Smooth muscle cell (in vitro differentiated cells): ENCODE measurements at regions not wholly inside any gene's neighbourhood (a gene's known extent, or its start where the extent isn't known, plus 50 kb on each side); places are given as distances from the start of the nearest gene placed in this dataset.
A peak's percentile ranks its signal among the peaks of the same experiment; 100 is the strongest.

Experiments
- DNase-seq: peaks from one replicate; lab custom pipeline; 2025; ENCODE audit not compliant: unreplicated experiment; lab: John Stamatoyannopoulos, UW
- H2AFZ ChIP-seq: fragments of 200-600 bp; sonication (generic); 2 replicates; pipeline ENCODE4 v1.6.0; 2016; ENCODE audit warnings: antibody characterized with exemption, low read depth, mild to moderate bottlenecking
- H3F3A ChIP-seq: fragments of 200-600 bp; sonication (generic); 2 replicates; pipeline ENCODE4 v1.6.0; 2017; ENCODE audit warnings: antibody characterized with exemption, low read depth
- H3K27ac ChIP-seq: fragments of 200-600 bp; sonication (generic); 2 replicates; pipeline ENCODE4 v1.5.1; 2016; ENCODE audit warnings: low read depth, mild to moderate bottlenecking
- H3K27me3 ChIP-seq: fragments of 200-600 bp; sonication (generic); 2 replicates; pipeline ENCODE4 v1.6.1; 2016; ENCODE audit warnings: low read depth, mild to moderate bottlenecking
- H3K36me3 ChIP-seq: fragments of 200-600 bp; sonication (generic); 2 replicates; pipeline ENCODE4 v1.5.1; 2016; ENCODE audit warnings: low read depth
- H3K4me1 ChIP-seq: fragments of 200-600 bp; sonication (generic); 2 replicates; pipeline ENCODE4 v1.5.1; 2016; ENCODE audit warnings: low read depth
- H3K4me2 ChIP-seq: fragments of 200-600 bp; sonication (generic); 2 replicates; pipeline ENCODE4 v1.6.0; 2016; ENCODE audit warnings: mild to moderate bottlenecking
- H3K4me3 ChIP-seq: fragments of 200-600 bp; sonication (generic); 2 replicates; pipeline ENCODE4 v1.5.1; 2016; ENCODE audit warnings: mild to moderate bottlenecking
- H3K79me2 ChIP-seq: fragments of 200-600 bp; sonication (generic); 2 replicates; pipeline ENCODE4 v1.6.0; 2016; ENCODE audit warnings: low read depth, mild to moderate bottlenecking
- H3K9ac ChIP-seq: fragments of 200-600 bp; sonication (generic); 2 replicates; pipeline ENCODE4 v1.6.0; 2016; ENCODE audit warnings: low read depth
- H3K9me3 ChIP-seq: fragments of 200-600 bp; sonication (generic); replicated peaks from 2 replicates; pipeline ENCODE4 v1.5.1; 2016; ENCODE audit warnings: low read depth
- H4K20me1 ChIP-seq: fragments of 200-600 bp; sonication (generic); 2 replicates; pipeline ENCODE4 v1.6.0; 2016; ENCODE audit warnings: low read depth
- CTCF ChIP-seq: fragments of 200-600 bp; sonication (generic); IDR thresholded peaks from 2 replicates; pipeline ENCODE4 v1.5.1; 2017; ENCODE audit warnings: borderline replicate concordance, mild to moderate bottlenecking, antibody characterized with exemption; ENCODE audit not compliant: insufficient read depth, poor library complexity, severe bottlenecking
- WGBS: methylation state at CpG from one replicate; pipeline ENCODE4 v1.1.7; 2016; ENCODE audit warnings: low lambda C conversion rate; 5-methylcytosine and 5-hydroxymethylcytosine counted together

- peak overlapping the region; percentile 51 for H3K9ac ChIP-seq
- H3F3A ChIP-seq = no peaks in the 10 kb centered on the region
- H3K27ac ChIP-seq = peak overlapping the region; percentile 89
- no peak for DNase-seq
- TF ChIP-seq CTCF = no peak
- H4K20me1 ChIP-seq = no peaks in the 10 kb centered on the region
- WGBS = 26% methylated on average over 1 of the region's 1 CpG
- H2AFZ ChIP-seq = peak overlapping the region; percentile 53
- H3K27me3 ChIP-seq = no peaks in the 10 kb centered on the region
- no peaks in the 10 kb centered on the region for H3K36me3 ChIP-seq
- no peaks in the 10 kb centered on the region for H3K4me1 ChIP-seq
- peak overlapping the region; percentile 77 for H3K4me2 ChIP-seq
- no peak overlapping the region for H3K4me3 ChIP-seq
- H3K79me2 ChIP-seq = no peaks in the 10 kb centered on the region
- H3K9me3 ChIP-seq = no peaks in the 10 kb centered on the region
Observed at GRCh38 chr3:83890039-83890762, 1068.6 kb upstream of the CADM2 start.

- no peaks in the 10 kb centered on the region for H3K9me3 ChIP-seq
- no peak overlapping the region for H2AFZ ChIP-seq
- H3K27ac ChIP-seq = peak overlapping the region; percentile 89
- 27% methylated on average over 2 of the region's 2 CpGs for WGBS
- H3F3A ChIP-seq = no peaks in the 10 kb centered on the region
- no peaks in the 10 kb centered on the region for H3K27me3 ChIP-seq
- no peaks in the 10 kb centered on the region for H3K4me1 ChIP-seq
- no peaks in the 10 kb centered on the region for H3K36me3 ChIP-seq
- peak overlapping the region; percentile 51 for H3K9ac ChIP-seq
- no peak for TF ChIP-seq CTCF
- DNase-seq = no peak
- no peaks in the 10 kb centered on the region for H3K79me2 ChIP-seq
- H3K4me2 ChIP-seq = peak overlapping the region; percentile 77
- no peak overlapping the region for H3K4me3 ChIP-seq
- no peaks in the 10 kb centered on the region for H4K20me1 ChIP-seq
Observed at GRCh38 chr3:83890763-83891135, 1068.0 kb upstream of the CADM2 start.

GRCh38 chr3:83894223-83894622 lies 1064.6 kb upstream of the CADM2 start:
- H3K36me3 ChIP-seq = no peaks in the 10 kb centered on the region
- no peak overlapping the region for H3K9ac ChIP-seq
- H3K27ac ChIP-seq = no peak overlapping the region
- no peaks in the 10 kb centered on the region for H3K27me3 ChIP-seq
- no peak overlapping the region for H3K4me2 ChIP-seq
- H3K4me1 ChIP-seq = no peaks in the 10 kb centered on the region
- no peaks in the 10 kb centered on the region for H3K79me2 ChIP-seq
- TF ChIP-seq CTCF = no peak
- 85% methylated on average over 2 of the region's 2 CpGs for WGBS
- DNase-seq = no peak
- no peaks in the 10 kb centered on the region for H4K20me1 ChIP-seq
- no peak overlapping the region for H2AFZ ChIP-seq
- no peaks in the 10 kb centered on the region for H3F3A ChIP-seq
- no peaks in the 10 kb centered on the region for H3K9me3 ChIP-seq
- H3K4me3 ChIP-seq = no peak overlapping the region

- Histone ChIP-seq H3F3A (no peaks in the 10 kb centered on the region), H3K4me1 (no peaks in the 10 kb centered on the region), H3K27ac (no peak overlapping the region), H3K4me2 (no peak overlapping the region), H3K27me3 (no peaks in the 10 kb centered on the region), H2AFZ (no peak overlapping the region), H3K9me3 (no peaks in the 10 kb centered on the region), H3K4me3 (no peak overlapping the region), H3K9ac (no peak overlapping the region), H4K20me1 (no peaks in the 10 kb centered on the region), H3K36me3 (no peaks in the 10 kb centered on the region), H3K79me2 (no peaks in the 10 kb centered on the region)
- no peak for DNase-seq
- WGBS = 21% methylated on average over 1 of the region's 1 CpG
- TF ChIP-seq CTCF = no peak
Observed at GRCh38 chr3:83895892-83896291, 1062.9 kb upstream of the CADM2 start.
